Vagina (tissue), 2 donors: ENCODE measurements at regions not wholly inside any gene's neighbourhood (a gene's known extent, or its start where the extent isn't known, plus 50 kb on each side); places are given as distances from the start of the nearest gene placed in this dataset.

Experiments
- DNase-seq, 2 donors: peaks; one replicate each; pipeline ENCODE4 v3.0.0-alpha.2; 2017; ENCODE audit errors: extremely low spot score in 2 of 2
- H3K27ac ChIP-seq: fragments of 200-600 bp; sonication (generic); one replicate; pipeline ENCODE4 v1.5.1; 2019
- H3K27me3 ChIP-seq: fragments of 200-600 bp; sonication (generic); one replicate; pipeline ENCODE4 v1.5.1; 2019
- H3K36me3 ChIP-seq, 2 donors: fragments of 200-600 bp; sonication (generic); one replicate each; pipeline ENCODE4 v1.5.1; 2017 to 2019
- H3K4me1 ChIP-seq: fragments of 200-600 bp; sonication (generic); one replicate; pipeline ENCODE4 v1.5.1; 2019
- H3K4me3 ChIP-seq, 2 donors: fragments of 200-600 bp; sonication (generic); 1 replicate in 1 of 2; 2 replicates in 1 of 2; pipeline ENCODE4 v1.5.1; 2016 to 2019
- H3K9me3 ChIP-seq: fragments of 200-600 bp; sonication (generic); one replicate; pipeline ENCODE4 v1.5.1; 2019
- POLR2A ChIP-seq, 2 donors: fragments of 450-650 bp; IDR thresholded peaks; one replicate each; pipeline ENCODE4 v1.6.1; 2017; ENCODE audit warnings: antibody characterized with exemption in 2 of 2, mild to moderate bottlenecking in 2 of 2, moderate library complexity in 2 of 2
- POLR2AphosphoS5 ChIP-seq, 2 donors: sonication (generic); formaldehyde crosslinking; IDR thresholded peaks; one replicate each; pipeline ENCODE4 v1.9.0; 2017; ENCODE audit warnings: antibody characterized with exemption in 2 of 2, mild to moderate bottlenecking in 2 of 2, low read depth in 1 of 2; ENCODE audit not compliant: insufficient read depth in 1 of 2
- intact Hi-C: fragments of 100-400 bp; cut with DNase I; formaldehyde crosslinking; loops from one replicate; pipeline ENCODE4 v1.15.1; 2023
- TF ChIP-seq, protein P1 (sequence below), 3 experiments: fragments of 450-650 bp in 2 of 3; fragments of 200-600 bp in 1 of 3; sonication (generic) in 1 of 3; IDR thresholded peaks; one replicate each; pipeline ENCODE4 v1.5.1; 2017 to 2019; ENCODE audit warnings: antibody characterized with exemption in 3 of 3, mild to moderate bottlenecking in 2 of 3, moderate library complexity in 2 of 3

DNA sequence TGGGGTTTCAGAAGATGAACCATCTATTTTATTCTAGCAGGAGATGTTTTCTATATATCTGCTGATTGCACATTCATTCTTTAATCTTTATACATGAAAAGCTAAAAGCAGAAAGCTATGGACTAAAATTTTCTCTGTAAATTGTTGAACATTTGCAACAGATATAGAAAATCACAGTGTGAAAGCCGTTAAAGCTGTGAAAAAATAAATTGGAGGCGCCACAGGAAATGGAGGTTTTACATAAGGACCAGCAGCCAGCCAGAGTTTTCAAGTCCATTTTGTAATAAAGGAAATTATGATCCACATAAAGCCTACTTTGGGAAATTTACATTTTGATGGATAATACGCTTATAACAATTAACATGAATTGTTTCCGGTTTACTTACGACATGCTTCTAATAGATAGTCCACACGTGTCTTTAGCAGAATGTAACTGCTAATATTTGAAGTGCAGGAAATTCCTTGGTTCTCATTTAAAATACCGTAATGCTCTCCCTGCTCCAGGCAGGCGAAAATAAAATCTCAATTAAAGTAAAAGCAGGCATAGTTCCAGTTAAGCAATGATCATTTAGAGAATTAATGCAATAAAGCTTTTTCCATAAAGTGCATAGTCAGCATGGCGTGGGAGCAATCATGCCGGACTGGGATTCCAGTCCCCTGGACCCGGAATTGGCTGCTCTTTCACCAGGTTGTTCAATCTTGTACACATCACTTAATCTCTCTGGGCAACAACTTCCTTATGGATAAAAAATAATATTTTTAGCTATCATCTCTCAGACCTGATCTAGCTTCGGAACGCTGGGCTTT lies 445.4 kb downstream of the ZNF608 start:
- Histone ChIP-seq H3K4me1 (no peaks in the 10 kb centered on the region), H3K36me3 (no peaks in the 10 kb centered on the region), H3K27ac (no peak overlapping the region), H3K4me3 (no peak overlapping the region), H3K9me3 (no peaks in the 10 kb centered on the region), H3K27me3 (no peaks in the 10 kb centered on the region)
- intact Hi-C loops = no loop called here
- no peak for DNase-seq
- no peak for TF ChIP-seq POLR2A (IDR thresholded peaks at IDR 0.05)
- TF ChIP-seq, protein P1, sequence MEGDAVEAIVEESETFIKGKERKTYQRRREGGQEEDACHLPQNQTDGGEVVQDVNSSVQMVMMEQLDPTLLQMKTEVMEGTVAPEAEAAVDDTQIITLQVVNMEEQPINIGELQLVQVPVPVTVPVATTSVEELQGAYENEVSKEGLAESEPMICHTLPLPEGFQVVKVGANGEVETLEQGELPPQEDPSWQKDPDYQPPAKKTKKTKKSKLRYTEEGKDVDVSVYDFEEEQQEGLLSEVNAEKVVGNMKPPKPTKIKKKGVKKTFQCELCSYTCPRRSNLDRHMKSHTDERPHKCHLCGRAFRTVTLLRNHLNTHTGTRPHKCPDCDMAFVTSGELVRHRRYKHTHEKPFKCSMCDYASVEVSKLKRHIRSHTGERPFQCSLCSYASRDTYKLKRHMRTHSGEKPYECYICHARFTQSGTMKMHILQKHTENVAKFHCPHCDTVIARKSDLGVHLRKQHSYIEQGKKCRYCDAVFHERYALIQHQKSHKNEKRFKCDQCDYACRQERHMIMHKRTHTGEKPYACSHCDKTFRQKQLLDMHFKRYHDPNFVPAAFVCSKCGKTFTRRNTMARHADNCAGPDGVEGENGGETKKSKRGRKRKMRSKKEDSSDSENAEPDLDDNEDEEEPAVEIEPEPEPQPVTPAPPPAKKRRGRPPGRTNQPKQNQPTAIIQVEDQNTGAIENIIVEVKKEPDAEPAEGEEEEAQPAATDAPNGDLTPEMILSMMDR (IDR thresholded peaks at IDR 0.05) = no peak

DNA sequence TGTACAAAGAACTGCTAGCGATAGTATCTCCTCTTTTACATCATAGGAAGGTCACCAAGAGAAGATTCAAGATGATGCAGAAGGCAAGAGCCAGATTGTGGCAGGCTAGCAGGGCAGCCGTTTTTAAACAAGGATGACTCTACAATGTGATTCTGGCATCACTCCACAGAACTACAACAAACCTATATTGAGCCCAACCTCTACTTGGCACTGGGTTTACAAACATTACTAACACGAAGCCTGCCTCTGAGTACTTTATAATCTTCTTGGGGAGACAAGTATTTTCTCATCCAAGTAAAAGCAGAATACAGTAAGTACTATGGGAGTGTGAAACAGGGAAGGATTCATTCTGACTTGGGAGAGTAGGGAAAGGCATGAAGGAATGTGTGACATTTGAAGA lies 448.6 kb downstream of the ZNF608 start:
- Histone ChIP-seq H3K4me3 (no peak overlapping the region), H3K4me1 (no peaks in the 10 kb centered on the region), H3K36me3 (no peaks in the 10 kb centered on the region), H3K9me3 (no peaks in the 10 kb centered on the region), H3K27me3 (no peaks in the 10 kb centered on the region), H3K27ac (no peak overlapping the region)
- no peak for TF ChIP-seq POLR2A (IDR thresholded peaks at IDR 0.05)
- TF ChIP-seq, protein P1 (IDR thresholded peaks at IDR 0.05) = no peak
- no peak for TF ChIP-seq POLR2AphosphoS5 (IDR thresholded peaks at IDR 0.05; ENCODE audit: insufficient read depth in 1 of 2, low read depth in 1 of 2)
- intact Hi-C loops = no loop called here
- DNase-seq = no peak

DNA sequence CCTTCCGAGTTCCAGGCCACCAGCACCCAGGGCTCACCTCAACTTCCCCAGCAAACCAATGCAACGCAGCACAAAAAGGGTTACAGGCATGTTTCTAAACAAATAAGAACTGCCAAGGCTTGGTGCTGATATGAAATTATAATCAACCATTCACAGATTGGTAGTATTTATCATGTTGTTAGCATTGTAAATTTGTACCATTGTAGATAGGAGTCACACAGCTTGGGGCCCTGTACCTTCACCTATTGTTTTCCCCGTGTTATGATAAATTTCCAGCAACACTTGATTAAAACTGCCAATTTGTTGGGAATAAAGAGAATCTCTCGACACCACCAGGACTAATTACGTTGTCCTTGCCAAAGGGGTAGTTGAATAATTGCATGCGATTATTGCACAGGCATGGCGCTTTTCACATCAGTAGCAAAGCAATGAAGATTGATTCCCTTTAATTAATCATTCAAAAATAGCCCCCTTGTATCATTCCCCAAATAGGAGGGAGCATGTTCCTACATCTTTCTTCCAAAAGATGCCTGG lies 454.1 kb downstream of the ZNF608 start:
- no peak overlapping the region for H3K27ac ChIP-seq
- intact Hi-C loops = no loop called here
- TF ChIP-seq POLR2AphosphoS5 (IDR thresholded peaks at IDR 0.05; ENCODE audit: insufficient read depth in 1 of 2, low read depth in 1 of 2) (no peak), POLR2A (IDR thresholded peaks at IDR 0.05) (no peak)
- TF ChIP-seq, protein P1 (IDR thresholded peaks at IDR 0.05) = no peak
- no peaks in the 10 kb centered on the region for H3K27me3 ChIP-seq
- no peak overlapping the region for H3K4me3 ChIP-seq
- DNase-seq = no peak
- peaks cover 9% of the 10 kb centered on the region for H3K4me1 ChIP-seq
- no peaks in the 10 kb centered on the region for H3K9me3 ChIP-seq
- no peaks in the 10 kb centered on the region for H3K36me3 ChIP-seq

DNA sequence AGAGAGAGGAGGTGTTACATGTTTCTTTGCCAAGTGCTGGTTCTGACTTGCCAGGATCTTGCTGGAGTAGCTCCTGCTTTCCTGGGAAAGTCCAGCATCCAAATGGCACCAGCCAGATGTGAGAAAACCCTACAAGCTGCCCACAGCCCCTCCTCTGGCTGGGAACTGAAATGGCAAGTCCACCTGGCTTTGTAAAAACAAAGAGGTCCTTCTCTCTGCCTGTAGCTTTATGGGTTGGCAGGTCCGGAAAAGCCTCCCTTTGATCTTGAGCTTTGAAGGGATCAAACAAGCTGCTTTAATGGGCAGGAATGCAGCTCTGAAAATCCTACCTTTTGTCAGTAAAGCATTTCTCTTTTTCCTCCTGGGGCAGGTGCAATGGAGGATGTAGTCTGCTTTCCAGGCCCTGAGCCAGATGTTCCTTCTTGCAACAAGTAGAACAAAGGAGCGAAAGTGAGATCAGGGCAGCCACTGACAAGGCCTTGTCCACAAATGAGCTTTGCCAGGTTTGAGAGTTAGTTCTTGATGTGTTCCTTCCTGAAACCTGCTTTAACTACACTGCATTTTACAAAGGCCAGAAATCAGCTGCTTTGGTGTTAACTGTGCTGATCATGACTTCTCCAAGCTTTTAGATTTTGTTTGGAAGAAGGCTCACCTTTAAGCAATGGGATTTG lies 456.7 kb downstream of the ZNF608 start:
- DNase-seq = no peak
- TF ChIP-seq POLR2AphosphoS5 (IDR thresholded peaks at IDR 0.05; ENCODE audit: insufficient read depth in 1 of 2, low read depth in 1 of 2) (no peak), POLR2A (IDR thresholded peaks at IDR 0.05) (no peak)
- TF ChIP-seq, protein P1 (IDR thresholded peaks at IDR 0.05) = no peak
- H3K36me3 ChIP-seq = no peaks in the 10 kb centered on the region
- H3K27ac ChIP-seq = no peak overlapping the region
- intact Hi-C loops = no loop called here
- H3K4me3 ChIP-seq = no peak overlapping the region
- H3K9me3 ChIP-seq = no peaks in the 10 kb centered on the region
- peaks cover 17% of the 10 kb centered on the region for H3K4me1 ChIP-seq
- no peaks in the 10 kb centered on the region for H3K27me3 ChIP-seq

DNA sequence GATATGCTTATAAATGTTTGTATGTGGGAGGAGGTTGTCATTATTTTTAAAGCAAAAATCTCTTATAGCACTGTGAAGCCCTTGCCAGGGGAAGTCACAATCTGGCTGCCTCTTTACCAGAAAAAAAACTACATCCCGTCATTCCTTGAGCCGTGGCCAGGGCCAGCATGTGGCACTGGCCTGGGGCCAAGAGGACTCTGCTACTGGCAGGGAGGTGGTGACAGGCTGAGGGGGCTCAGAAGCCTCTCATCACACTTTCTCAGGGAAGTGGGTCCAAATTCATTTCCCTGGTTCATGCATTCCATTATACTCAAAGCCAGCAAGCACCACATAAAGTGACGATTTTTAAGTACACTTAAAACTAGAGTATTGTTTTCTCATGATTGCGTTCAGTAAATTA lies 457.3 kb downstream of the ZNF608 start:
- Histone ChIP-seq H3K36me3 (no peaks in the 10 kb centered on the region), H3K4me1 (peaks cover 21% of the 10 kb centered on the region), H3K27ac (no peak overlapping the region), H3K4me3 (no peak overlapping the region), H3K27me3 (no peaks in the 10 kb centered on the region), H3K9me3 (no peaks in the 10 kb centered on the region)
- intact Hi-C loops = no loop called here
- TF ChIP-seq POLR2A (IDR thresholded peaks at IDR 0.05) (no peak), POLR2AphosphoS5 (IDR thresholded peaks at IDR 0.05; ENCODE audit: insufficient read depth in 1 of 2, low read depth in 1 of 2) (no peak)
- TF ChIP-seq, protein P1 (IDR thresholded peaks at IDR 0.05) = no peak
- DNase-seq = no peak
